Activated naive CD4-positive, alpha-beta T cell treated with anti-CD3 and anti-CD28 coated beads, Interleukin-2, amount 10 ng/mL, durations not matched to agents 7 days and 5 days (primary cell): ENCODE measurements at regions not wholly inside any gene's neighbourhood (a gene's known extent, or its start where the extent isn't known, plus 50 kb on each side); places are given as distances from the start of the nearest gene placed in this dataset.
"Not testable (repeated sequence)": the region's sequence is repeated elsewhere in the genome, so short reads cannot be mapped to it uniquely, and the experiment has no call there.

Source experiments
- CTCF ChIA-PET: fragments of 350-600 bp; sonication (Branson Sonifier 250); formaldehyde crosslinking; loops from one replicate; lab custom pipeline; 2021; ENCODE audit warnings: antibody characterized with exemption; lab: Charles Lee
- DNase-seq: peaks from one replicate; pipeline ENCODE4 v3.0.0-alpha.2; 2020
- H3K27ac Mint-ChIP-seq: one replicate; pipeline ENCODE4 v1.8.0; 2021; ENCODE audit warnings: mild to moderate bottlenecking, moderate library complexity, mixed read lengths
- H3K27me3 Mint-ChIP-seq: one replicate; pipeline ENCODE4 v1.8.0; 2021; ENCODE audit warnings: mild to moderate bottlenecking, mixed read lengths
- H3K36me3 Mint-ChIP-seq: one replicate; pipeline ENCODE4 v1.8.0; 2021; ENCODE audit warnings: mixed read lengths
- H3K4me1 Mint-ChIP-seq: one replicate; pipeline ENCODE4 v1.8.0; 2021; ENCODE audit warnings: mixed read lengths
- H3K4me3 Mint-ChIP-seq: one replicate; pipeline ENCODE4 v1.8.0; 2021; ENCODE audit warnings: mild to moderate bottlenecking, moderate library complexity, mixed read lengths
- H3K9me3 Mint-ChIP-seq: one replicate; pipeline ENCODE4 v1.8.0; 2021; ENCODE audit warnings: mixed read lengths

GRCh38 chr5:42115721-42116120 lies 190.6 kb downstream of the FBXO4 start:
- H3K36me3 Mint-ChIP-seq, DNase-seq, H3K9me3 Mint-ChIP-seq, H3K27ac Mint-ChIP-seq, H3K4me1 Mint-ChIP-seq, H3K4me3 Mint-ChIP-seq, CTCF ChIA-PET, H3K27me3 Mint-ChIP-seq: not testable (repeated sequence)

DNA sequence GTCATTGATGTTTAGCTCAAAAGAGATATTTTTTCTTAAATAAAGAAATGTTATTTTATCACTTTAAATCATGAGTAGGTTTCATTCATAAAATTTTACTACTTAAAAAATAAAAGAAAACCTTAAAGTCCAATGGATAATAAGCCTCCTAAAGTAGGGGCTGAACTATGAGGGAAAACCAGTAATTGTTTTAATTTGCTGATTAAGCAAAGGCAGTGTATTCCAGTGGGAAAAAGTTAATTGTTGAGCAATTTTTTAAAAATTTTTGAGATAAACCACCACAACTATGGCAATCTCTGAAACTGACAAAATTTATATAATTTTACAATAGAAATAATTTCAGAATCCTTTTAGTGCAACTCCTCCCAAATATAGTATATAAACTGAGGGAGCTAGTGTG lies 195.0 kb downstream of the FBXO4 start:
- no peak overlapping the region for H3K27ac Mint-ChIP-seq
- no peak for DNase-seq
- no peaks in the 10 kb centered on the region for H3K4me1 Mint-ChIP-seq
- H3K9me3 Mint-ChIP-seq, result no peaks in the 10 kb centered on the region
- no peaks in the 10 kb centered on the region for H3K27me3 Mint-ChIP-seq
- no peak overlapping the region for H3K4me3 Mint-ChIP-seq
- H3K36me3 Mint-ChIP-seq, result no peaks in the 10 kb centered on the region
- CTCF ChIA-PET, result no interaction called here

DNA sequence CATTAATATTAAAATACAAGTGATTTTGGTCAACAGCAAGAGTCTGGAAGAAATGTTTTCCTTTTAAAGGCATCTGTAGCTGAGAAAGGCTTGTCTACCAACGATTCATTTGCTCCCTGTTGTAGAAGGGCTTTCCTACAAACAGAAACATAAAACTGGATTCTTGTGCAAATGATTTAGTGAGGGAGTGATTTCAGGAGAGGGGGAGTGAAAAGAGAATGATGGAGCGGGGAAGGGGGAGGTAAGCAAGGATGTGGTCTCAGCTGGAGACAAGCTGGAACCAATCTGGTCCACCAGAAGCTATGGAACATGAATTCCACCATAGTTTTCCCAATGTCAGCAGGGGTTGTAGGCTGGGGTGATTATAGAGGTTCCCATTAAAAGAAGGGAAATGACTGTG lies 196.3 kb downstream of the FBXO4 start:
- no peaks in the 10 kb centered on the region for H3K27me3 Mint-ChIP-seq
- DNase-seq, result no peak
- H3K27ac Mint-ChIP-seq, result no peak overlapping the region
- H3K9me3 Mint-ChIP-seq, result no peaks in the 10 kb centered on the region
- CTCF ChIA-PET, result no interaction called here
- H3K36me3 Mint-ChIP-seq, result no peaks in the 10 kb centered on the region
- H3K4me3 Mint-ChIP-seq, result no peak overlapping the region
- H3K4me1 Mint-ChIP-seq, result no peaks in the 10 kb centered on the region

DNA sequence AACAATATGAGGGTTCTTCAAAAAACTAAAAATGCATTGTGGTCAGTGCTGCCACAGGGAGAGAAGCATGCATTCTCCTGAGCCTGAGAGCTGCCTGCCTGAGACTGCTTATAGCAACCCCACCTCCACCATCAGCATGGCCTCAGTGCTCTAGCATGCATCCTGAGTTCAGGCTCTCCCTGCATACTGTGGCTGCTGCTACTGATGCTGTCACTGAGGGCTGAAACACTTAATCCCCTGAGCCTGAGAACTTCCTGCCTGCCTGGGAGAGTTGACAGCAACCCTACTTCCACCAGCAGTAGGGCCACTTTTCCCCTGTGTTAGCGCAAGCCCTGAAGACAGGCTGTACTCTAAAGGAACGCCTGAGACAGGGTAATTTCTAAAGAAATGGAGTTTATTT lies 206.0 kb downstream of the FBXO4 start:
- DNase-seq, result no peak
- no peaks in the 10 kb centered on the region for H3K9me3 Mint-ChIP-seq
- no peaks in the 10 kb centered on the region for H3K36me3 Mint-ChIP-seq
- H3K4me1 Mint-ChIP-seq, result no peaks in the 10 kb centered on the region
- no peak overlapping the region for H3K27ac Mint-ChIP-seq
- no peak overlapping the region for H3K4me3 Mint-ChIP-seq
- H3K27me3 Mint-ChIP-seq, result no peaks in the 10 kb centered on the region
- CTCF ChIA-PET, result no interaction called here

DNA sequence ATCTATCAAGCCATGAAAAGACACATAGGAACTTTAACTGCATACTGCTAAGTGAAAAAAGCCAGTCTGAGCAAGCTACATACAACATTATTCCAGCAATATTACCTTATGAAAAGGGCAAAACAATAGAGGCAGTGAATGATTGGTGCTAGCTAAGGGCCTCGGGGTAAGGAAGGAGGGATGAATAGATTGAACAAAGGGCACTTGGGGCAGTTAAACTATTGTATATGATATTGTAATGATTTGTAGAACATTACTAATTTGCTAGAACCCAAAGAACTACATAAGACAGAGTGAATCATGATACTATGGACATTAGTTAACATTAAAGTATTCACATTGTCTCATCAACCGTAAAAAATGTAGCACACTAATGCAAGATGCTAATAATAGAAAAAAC lies 218.3 kb downstream of the FBXO4 start:
- H3K36me3 Mint-ChIP-seq, result no peaks in the 10 kb centered on the region
- H3K4me3 Mint-ChIP-seq, result no peak overlapping the region
- H3K9me3 Mint-ChIP-seq, result peaks cover 7% of the 10 kb centered on the region
- no peaks in the 10 kb centered on the region for H3K27me3 Mint-ChIP-seq
- H3K27ac Mint-ChIP-seq, result no peak overlapping the region
- CTCF ChIA-PET, result no interaction called here
- no peaks in the 10 kb centered on the region for H3K4me1 Mint-ChIP-seq
- DNase-seq, result no peak

DNA sequence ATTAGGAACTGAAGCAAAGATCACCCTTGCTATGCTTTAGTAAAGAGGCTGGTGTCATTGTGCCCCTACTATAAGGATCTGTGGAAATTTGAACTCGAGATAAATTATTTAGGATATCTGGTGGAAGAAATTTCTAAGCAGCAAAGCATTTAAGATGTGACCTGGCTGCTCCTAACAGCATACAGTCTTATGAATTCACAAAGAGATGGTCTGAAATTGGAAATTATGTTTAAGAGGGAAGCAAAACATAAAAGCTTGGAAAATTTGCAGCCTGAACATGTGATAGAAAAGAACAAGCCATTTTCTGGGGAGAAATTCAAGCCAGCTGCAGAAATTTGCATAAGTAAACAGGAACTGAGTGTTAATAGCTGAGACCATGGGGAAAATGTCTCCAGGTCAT lies 223.7 kb downstream of the FBXO4 start:
- CTCF ChIA-PET, result no interaction called here
- no peaks in the 10 kb centered on the region for H3K4me1 Mint-ChIP-seq
- H3K27me3 Mint-ChIP-seq, result no peaks in the 10 kb centered on the region

DNA sequence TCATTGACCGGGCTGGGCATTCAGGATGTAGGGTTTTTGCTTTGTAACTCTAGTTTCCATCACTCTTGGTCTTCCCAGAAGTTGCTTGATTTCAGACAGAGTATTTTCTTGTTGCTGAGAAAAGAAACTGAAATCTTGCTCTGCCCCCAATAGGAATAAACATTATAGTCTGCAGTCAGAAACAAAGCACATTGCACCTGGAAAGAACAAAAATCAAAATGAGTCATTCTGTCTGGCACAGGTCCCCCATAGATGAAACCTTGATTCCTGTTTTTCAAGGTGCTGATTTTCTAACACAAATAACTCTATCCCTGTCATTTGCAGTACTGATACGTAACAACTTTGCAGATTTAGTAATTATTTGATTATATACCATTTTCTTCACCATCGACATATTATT lies 232.1 kb downstream of the FBXO4 start:
- Mint-ChIP-seq H3K27ac (no peak overlapping the region), H3K36me3 (no peaks in the 10 kb centered on the region), H3K9me3 (no peaks in the 10 kb centered on the region), H3K27me3 (no peaks in the 10 kb centered on the region), H3K4me1 (no peaks in the 10 kb centered on the region), H3K4me3 (no peak overlapping the region)
- CTCF ChIA-PET, result no interaction called here
- DNase-seq, result no peak

More for the DNA sequence above, 223.7 kb downstream of the FBXO4 start:
- Mint-ChIP-seq H3K4me3 (no peak overlapping the region), H3K36me3 (no peaks in the 10 kb centered on the region), H3K9me3 (peaks cover 30% of the 10 kb centered on the region), H3K27ac (no peak overlapping the region)
- DNase-seq, result no peak

- Mint-ChIP-seq H3K27ac (no peak overlapping the region), H3K9me3 (no peaks in the 10 kb centered on the region), H3K4me1 (no peaks in the 10 kb centered on the region), H3K27me3 (no peaks in the 10 kb centered on the region), H3K36me3 (no peaks in the 10 kb centered on the region), H3K4me3 (no peak overlapping the region)
- CTCF ChIA-PET, result no interaction called here
- DNase-seq, result no peak
Measured at GRCh38 chr5:42163083-42163482, 238.0 kb downstream of the FBXO4 start.

DNA sequence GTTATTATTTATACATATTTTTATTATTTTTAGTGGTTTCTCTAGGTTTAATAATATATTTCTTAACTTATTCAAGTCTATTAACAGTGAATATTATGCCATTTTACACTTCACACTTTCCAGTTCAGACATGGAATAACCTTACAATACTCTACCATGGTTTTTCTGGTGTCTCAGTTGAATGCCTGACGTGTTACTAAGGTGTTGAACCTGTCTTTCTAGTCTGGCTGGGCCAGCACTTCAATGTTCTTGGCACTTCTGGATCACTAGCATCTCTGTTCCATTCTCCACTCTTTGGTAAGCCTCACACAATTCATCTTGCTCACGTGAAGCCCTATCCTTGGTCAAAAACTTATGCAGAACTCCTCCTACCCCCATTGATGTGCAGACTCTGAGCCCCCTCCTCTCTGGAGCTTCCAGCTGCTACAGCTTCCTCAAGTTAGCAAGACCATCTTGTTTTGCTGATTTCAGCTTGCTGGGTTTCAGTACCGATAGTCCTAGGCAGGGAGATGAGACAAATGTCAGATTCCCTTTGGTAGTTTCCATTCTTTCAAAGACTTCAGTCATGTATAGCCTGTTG lies 243.1 kb downstream of the FBXO4 start:
- no peak for DNase-seq
- CTCF ChIA-PET, result no interaction called here
- Mint-ChIP-seq H3K36me3 (no peaks in the 10 kb centered on the region), H3K9me3 (no peaks in the 10 kb centered on the region), H3K4me1 (no peaks in the 10 kb centered on the region), H3K27ac (no peak overlapping the region), H3K27me3 (no peaks in the 10 kb centered on the region), H3K4me3 (no peak overlapping the region)

- DNase-seq, H3K4me1 Mint-ChIP-seq, H3K36me3 Mint-ChIP-seq, H3K4me3 Mint-ChIP-seq, H3K27me3 Mint-ChIP-seq, CTCF ChIA-PET, H3K27ac Mint-ChIP-seq, H3K9me3 Mint-ChIP-seq: not testable (repeated sequence)
Measured at GRCh38 chr5:42176118-42176517, 247.1 kb upstream of the GHR start.

DNA sequence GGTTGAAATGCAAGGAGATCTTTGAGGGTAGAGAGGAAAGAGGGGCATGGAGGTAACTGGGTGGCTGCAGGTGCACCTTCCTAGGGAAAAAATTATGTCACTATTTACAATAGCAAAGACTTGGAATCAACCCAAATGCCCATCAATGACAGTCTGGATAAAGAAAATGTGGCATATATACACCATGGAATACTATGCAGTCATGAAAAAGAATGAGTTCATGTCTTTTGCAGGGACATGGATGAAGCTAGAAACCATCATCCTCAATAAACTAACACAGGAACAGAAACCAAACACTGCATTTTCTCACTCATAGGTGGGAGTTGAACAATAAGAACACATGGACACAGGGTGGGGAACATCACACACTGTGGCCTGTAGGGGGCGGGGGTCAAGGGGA lies 243.4 kb upstream of the GHR start:
- H3K36me3 Mint-ChIP-seq, CTCF ChIA-PET, H3K4me1 Mint-ChIP-seq, H3K27ac Mint-ChIP-seq, H3K9me3 Mint-ChIP-seq, DNase-seq, H3K4me3 Mint-ChIP-seq, H3K27me3 Mint-ChIP-seq: not testable (repeated sequence)

GRCh38 chr5:42216904-42217303 lies 206.3 kb upstream of the GHR start:
- Mint-ChIP-seq H3K27ac (no peak overlapping the region), H3K9me3 (no peaks in the 10 kb centered on the region), H3K36me3 (no peaks in the 10 kb centered on the region), H3K27me3 (no peaks in the 10 kb centered on the region), H3K4me1 (no peaks in the 10 kb centered on the region), H3K4me3 (no peak overlapping the region)
- CTCF ChIA-PET, result no interaction called here
- DNase-seq, result no peak

DNA sequence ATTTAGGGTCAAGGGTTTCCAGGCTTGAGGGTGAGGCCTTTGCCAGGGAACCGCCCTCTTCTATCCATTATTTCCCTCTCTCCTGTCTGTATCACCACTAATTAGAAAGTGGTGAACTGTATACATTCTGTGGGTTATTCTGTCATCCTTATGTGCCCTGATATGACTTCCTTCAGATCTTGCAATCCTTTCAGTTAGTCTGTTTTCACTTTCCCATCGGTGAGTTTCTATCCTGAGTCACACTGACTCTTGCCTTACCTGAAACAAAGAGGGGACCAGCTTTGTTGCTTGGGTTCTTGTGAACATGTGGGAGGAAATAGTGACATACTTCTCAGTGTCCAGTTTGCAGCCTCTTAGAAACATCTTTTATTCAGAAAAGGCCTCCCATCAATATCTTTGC lies 205.4 kb upstream of the GHR start:
- H3K27ac Mint-ChIP-seq, result no peak overlapping the region
- no peaks in the 10 kb centered on the region for H3K27me3 Mint-ChIP-seq
- H3K4me3 Mint-ChIP-seq, result no peak overlapping the region
- H3K4me1 Mint-ChIP-seq, result no peaks in the 10 kb centered on the region
- CTCF ChIA-PET, result no interaction called here
- no peaks in the 10 kb centered on the region for H3K9me3 Mint-ChIP-seq
- H3K36me3 Mint-ChIP-seq, result no peaks in the 10 kb centered on the region
- no peak for DNase-seq

DNA sequence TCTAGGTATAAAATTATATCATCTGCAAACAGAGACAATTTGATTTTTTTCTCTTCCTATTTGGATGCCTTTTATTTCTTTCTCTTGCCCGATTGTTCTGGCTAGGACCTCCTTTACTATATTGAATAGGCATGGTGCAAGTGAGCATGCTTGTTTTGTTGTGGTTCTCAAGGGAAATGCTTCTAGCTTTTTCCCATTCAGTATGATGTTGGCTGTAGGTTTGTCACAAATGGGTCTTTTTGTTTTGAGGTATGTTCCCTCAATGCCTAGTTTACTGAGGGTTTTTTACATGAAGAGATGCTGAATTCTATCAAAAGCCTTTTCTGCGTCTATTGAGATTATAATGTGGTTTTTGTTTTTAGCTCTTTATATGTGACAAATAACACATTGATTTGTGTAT lies 198.2 kb upstream of the GHR start:
- Mint-ChIP-seq H3K4me3 (no peak overlapping the region), H3K36me3 (no peaks in the 10 kb centered on the region), H3K27me3 (no peaks in the 10 kb centered on the region), H3K27ac (no peak overlapping the region), H3K9me3 (no peaks in the 10 kb centered on the region), H3K4me1 (no peaks in the 10 kb centered on the region)
- DNase-seq, result no peak
- CTCF ChIA-PET, result no interaction called here

GRCh38 chr5:42228279-42228678 lies 195.0 kb upstream of the GHR start:
- Mint-ChIP-seq H3K36me3 (no peaks in the 10 kb centered on the region), H3K4me3 (no peak overlapping the region), H3K9me3 (no peaks in the 10 kb centered on the region), H3K27me3 (no peaks in the 10 kb centered on the region), H3K4me1 (no peaks in the 10 kb centered on the region), H3K27ac (no peak overlapping the region)
- CTCF ChIA-PET, result interaction anchor here (0.6 kb wide), 1 partner anchor 648 kb away, joined by 3 read pairs; no protein-coding TSS in a partner anchor
- no peak for DNase-seq

DNA sequence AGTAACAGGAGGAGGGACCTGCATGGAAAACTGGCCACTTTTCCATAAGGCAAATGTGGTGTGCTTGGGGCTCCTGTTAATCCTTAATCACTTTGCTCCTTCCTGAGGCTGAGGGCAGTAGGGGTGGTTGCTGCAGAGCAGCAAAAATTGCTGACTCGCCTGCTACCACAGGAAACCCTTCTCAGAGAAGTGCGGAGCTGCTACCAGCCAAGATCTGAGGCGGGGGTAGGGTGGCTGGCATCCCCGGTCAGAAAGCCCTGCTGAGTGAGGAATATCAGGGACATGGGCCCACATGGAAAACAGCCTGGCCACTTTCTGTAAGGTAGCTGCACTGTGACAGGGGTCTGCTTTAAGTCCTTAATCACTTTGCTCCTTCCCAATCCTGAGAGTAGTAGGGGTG lies 192.4 kb upstream of the GHR start:
- no peak overlapping the region for H3K4me3 Mint-ChIP-seq
- H3K27me3 Mint-ChIP-seq, result no peaks in the 10 kb centered on the region
- DNase-seq, result no peak
- CTCF ChIA-PET, result no interaction called here
- H3K36me3 Mint-ChIP-seq, result no peaks in the 10 kb centered on the region
- no peaks in the 10 kb centered on the region for H3K4me1 Mint-ChIP-seq
- no peak overlapping the region for H3K27ac Mint-ChIP-seq
- H3K9me3 Mint-ChIP-seq, result no peaks in the 10 kb centered on the region
